OCI-LY7 (cell line): ENCODE measurements at regions not wholly inside any gene's neighbourhood (a gene's known extent, or its start where the extent isn't known, plus 50 kb on each side); places are given as distances from the start of the nearest gene placed in this dataset.

Source experiments
- BruUV-seq: library from RNA; stranded (reverse); fragments of 400-500 nt; replicated peaks from 2 replicates; lab custom pipeline; 2021; lab: Mats Ljungman, UMichigan
- CTCF ChIA-PET: fragments of 300-600 bp; sonication (Branson Sonifier 250); formaldehyde crosslinking; loops from one replicate; lab custom pipeline; 2022; ENCODE audit warnings: antibody characterized with exemption; ENCODE audit not compliant: unreplicated experiment; lab: Charles Lee
- POLR2A ChIA-PET: fragments of 300-600 bp; sonication (Branson Sonifier 250); formaldehyde crosslinking; loops from one replicate; lab custom pipeline; 2022; ENCODE audit warnings: antibody characterized with exemption; lab: Charles Lee
- DNase-seq: peaks from one replicate; pipeline ENCODE4 v3.0.0-alpha.2; 2015; ENCODE audit warnings: low spot score
- H2AFZ ChIP-seq: fragments of 200-600 bp; sonication (generic), shearing (Covaris generic); 2 replicates; pipeline ENCODE4 v1.6.1; 2014; ENCODE audit warnings: mild to moderate bottlenecking, antibody characterized with exemption, low read length, moderate library complexity
- H3K27ac ChIP-seq: fragments of 200-600 bp; sonication (generic); 2 replicates; pipeline ENCODE4 v1.5.1; 2014; ENCODE audit warnings: mixed run types, low read depth, mild to moderate bottlenecking, moderate library complexity, low read length, inconsistent platforms; ENCODE audit not compliant: poor library complexity, severe bottlenecking
- H3K36me3 ChIP-seq: fragments of 200-600 bp; sonication (generic); 2 replicates; pipeline ENCODE4 v1.6.1; 2014; ENCODE audit warnings: mild to moderate bottlenecking, antibody characterized with exemption, low read length, moderate library complexity, mixed read lengths; ENCODE audit not compliant: insufficient read depth
- H3K4me1 ChIP-seq: fragments of 200-600 bp; sonication (generic); 2 replicates; pipeline ENCODE4 v1.5.1; 2014; ENCODE audit warnings: mild to moderate bottlenecking, low read length; ENCODE audit not compliant: insufficient read depth, poor library complexity, severe bottlenecking
- H3K4me2 ChIP-seq: fragments of 200-600 bp; sonication (generic); 2 replicates; pipeline ENCODE4 v1.6.1; 2014; ENCODE audit warnings: mild to moderate bottlenecking, low read length
- H3K4me3 ChIP-seq: fragments of 200-600 bp; sonication (generic); 2 replicates; pipeline ENCODE4 v1.5.1; 2014; ENCODE audit warnings: mild to moderate bottlenecking, low read depth, low read length; ENCODE audit not compliant: poor library complexity, severe bottlenecking
- H3K79me2 ChIP-seq: fragments of 200-600 bp; sonication (generic); 2 replicates; pipeline ENCODE4 v1.6.1; 2016; ENCODE audit warnings: low read depth, mild to moderate bottlenecking, low read length, moderate library complexity, mixed read lengths; ENCODE audit not compliant: insufficient read depth
- H3K9me2 ChIP-seq: fragments of 200-600 bp; sonication (generic); 2 replicates; pipeline ENCODE4 v1.6.1; 2016; ENCODE audit warnings: mild to moderate bottlenecking, low read length, mixed read lengths; ENCODE audit not compliant: insufficient read depth
- H3K9me3 ChIP-seq: fragments of 200-600 bp; sonication (generic); 2 replicates; pipeline ENCODE4 v1.6.1; 2014; ENCODE audit warnings: mild to moderate bottlenecking, mixed run types, low read length, mixed read lengths
- H4K20me1 ChIP-seq: fragments of 200-600 bp; sonication (generic); 2 replicates; pipeline ENCODE4 v1.6.1; 2014; ENCODE audit warnings: mild to moderate bottlenecking, antibody characterized with exemption, low read length, moderate library complexity, mixed read lengths; ENCODE audit not compliant: insufficient read depth
- EZH2phosphoT487 ChIP-seq: fragments of 200-600 bp; sonication (generic); IDR thresholded peaks from 2 replicates; pipeline ENCODE4 v1.6.1; 2018; ENCODE audit warnings: low read depth, borderline replicate concordance, mild to moderate bottlenecking, mixed run types, antibody characterized with exemption, low read length, moderate library complexity, mixed read lengths
- intact Hi-C: fragments of 100-400 bp; cut with micrococcal nuclease; formaldehyde crosslinking; loops from one replicate; pipeline ENCODE4 v1.10.0; 2022; ENCODE audit not compliant: unreplicated experiment
- TF ChIP-seq, protein P1 (sequence below): fragments of 200-600 bp; sonication (generic); conservative IDR thresholded peaks from 2 replicates; pipeline ENCODE4 v1.5.1; 2014; ENCODE audit warnings: mild to moderate bottlenecking, antibody characterized with exemption, low read length, moderate library complexity, mixed read lengths

DNA sequence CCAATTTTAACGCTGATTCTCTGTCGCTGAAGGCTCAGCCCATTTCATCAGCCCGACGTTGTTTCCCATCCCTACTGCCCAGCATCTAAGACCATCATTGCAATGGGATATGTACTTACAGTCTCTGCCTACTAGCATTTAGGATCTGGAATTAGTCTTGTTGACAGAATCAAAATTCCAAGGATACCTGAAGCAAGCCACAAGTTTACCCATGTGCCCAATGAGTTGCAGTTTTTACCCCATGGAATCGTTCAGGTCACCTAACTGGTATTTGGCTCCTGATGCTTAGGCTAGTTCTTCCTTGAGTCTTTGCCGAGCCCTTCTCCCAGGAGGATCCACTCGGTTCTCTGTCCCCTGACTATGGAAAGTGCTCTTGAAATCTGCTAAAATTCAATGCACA is 276.8 kb downstream of the DNAJB9 start:
- Histone ChIP-seq H3K4me1 (no peaks in the 10 kb centered on the region), H3K36me3 (no peaks in the 10 kb centered on the region), H3K9me2 (no peaks in the 10 kb centered on the region), H2AFZ (no peak overlapping the region), H3K4me2 (no peak overlapping the region), H3K4me3 (no peak overlapping the region), H3K9me3 (no peaks in the 10 kb centered on the region), H3K27ac (no peak overlapping the region), H4K20me1 (no peaks in the 10 kb centered on the region), H3K79me2 (no peaks in the 10 kb centered on the region)
- BruUV-seq: no TSS peak
- ChIA-PET POLR2A (interaction anchor here (0.7 kb wide), 1 partner anchor 716 kb away, joined by 3 read pairs; no protein-coding TSS in a partner anchor), CTCF (no interaction called here)
- intact Hi-C loops: no loop called here
- no peak for DNase-seq
- TF ChIP-seq, protein P1, sequence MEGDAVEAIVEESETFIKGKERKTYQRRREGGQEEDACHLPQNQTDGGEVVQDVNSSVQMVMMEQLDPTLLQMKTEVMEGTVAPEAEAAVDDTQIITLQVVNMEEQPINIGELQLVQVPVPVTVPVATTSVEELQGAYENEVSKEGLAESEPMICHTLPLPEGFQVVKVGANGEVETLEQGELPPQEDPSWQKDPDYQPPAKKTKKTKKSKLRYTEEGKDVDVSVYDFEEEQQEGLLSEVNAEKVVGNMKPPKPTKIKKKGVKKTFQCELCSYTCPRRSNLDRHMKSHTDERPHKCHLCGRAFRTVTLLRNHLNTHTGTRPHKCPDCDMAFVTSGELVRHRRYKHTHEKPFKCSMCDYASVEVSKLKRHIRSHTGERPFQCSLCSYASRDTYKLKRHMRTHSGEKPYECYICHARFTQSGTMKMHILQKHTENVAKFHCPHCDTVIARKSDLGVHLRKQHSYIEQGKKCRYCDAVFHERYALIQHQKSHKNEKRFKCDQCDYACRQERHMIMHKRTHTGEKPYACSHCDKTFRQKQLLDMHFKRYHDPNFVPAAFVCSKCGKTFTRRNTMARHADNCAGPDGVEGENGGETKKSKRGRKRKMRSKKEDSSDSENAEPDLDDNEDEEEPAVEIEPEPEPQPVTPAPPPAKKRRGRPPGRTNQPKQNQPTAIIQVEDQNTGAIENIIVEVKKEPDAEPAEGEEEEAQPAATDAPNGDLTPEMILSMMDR: no peak
- TF ChIP-seq EZH2phosphoT487: no peak

DNA sequence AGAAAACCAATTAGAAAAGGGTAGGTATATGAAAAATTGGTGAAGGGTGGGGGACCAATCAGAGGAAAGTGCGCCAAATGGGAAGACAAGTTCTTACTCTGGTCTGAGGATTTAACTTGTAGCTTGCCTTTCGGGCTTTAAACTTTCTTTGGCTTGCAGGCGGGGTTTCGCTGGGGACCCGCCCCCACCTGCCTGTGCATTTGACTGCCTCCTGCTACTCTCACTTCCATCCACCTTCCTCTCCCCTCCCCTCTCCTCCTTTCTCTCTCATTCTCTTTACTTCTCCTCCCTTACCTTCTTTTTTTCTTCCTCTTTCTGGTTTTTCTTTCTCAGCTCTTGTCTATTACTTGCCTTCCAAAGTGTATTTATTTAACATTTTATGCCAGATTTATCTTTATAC is 278.8 kb downstream of the DNAJB9 start:
- Histone ChIP-seq H3K4me1 (no peaks in the 10 kb centered on the region), H3K9me2 (no peaks in the 10 kb centered on the region), H3K9me3 (no peaks in the 10 kb centered on the region), H2AFZ (no peak overlapping the region), H3K4me2 (no peak overlapping the region), H4K20me1 (no peaks in the 10 kb centered on the region), H3K36me3 (no peaks in the 10 kb centered on the region), H3K27ac (no peak overlapping the region), H3K4me3 (no peak overlapping the region), H3K79me2 (no peaks in the 10 kb centered on the region)
- TF ChIP-seq, protein P1: no peak
- no peak for TF ChIP-seq EZH2phosphoT487
- intact Hi-C loops: no loop called here
- no TSS peak for BruUV-seq
- ChIA-PET POLR2A (interaction anchor here (0.8 kb wide), 1 partner anchor 166 kb away, joined by 4 read pairs; no protein-coding TSS in a partner anchor), CTCF (no interaction called here)
- DNase-seq: no peak

DNA sequence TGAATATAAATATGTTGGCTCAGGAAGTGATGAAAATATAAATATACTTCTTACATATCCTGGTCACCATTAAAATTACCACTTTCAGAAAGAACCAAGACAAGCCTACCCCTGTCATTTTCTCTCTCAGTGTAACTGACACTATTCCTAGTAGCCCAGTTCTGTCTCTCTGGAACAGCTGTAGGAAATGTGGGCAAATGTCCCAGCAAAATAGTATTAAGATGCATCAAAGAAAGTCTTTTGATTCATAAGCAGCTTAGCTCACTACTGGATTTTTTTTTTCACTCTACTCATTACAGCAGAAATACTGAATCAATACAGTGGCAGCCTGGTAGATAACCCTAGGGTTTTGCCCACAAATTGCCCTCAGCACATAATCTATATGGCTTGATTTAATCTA is 290.9 kb downstream of the DNAJB9 start:
- H3K36me3 ChIP-seq: no peaks in the 10 kb centered on the region
- H3K79me2 ChIP-seq: no peaks in the 10 kb centered on the region
- H3K9me2 ChIP-seq: no peaks in the 10 kb centered on the region
- no TSS peak for BruUV-seq
- H3K4me3 ChIP-seq: no peak overlapping the region
- ChIA-PET POLR2A (no interaction called here), CTCF (no interaction called here)
- no peak overlapping the region for H2AFZ ChIP-seq
- no peak for DNase-seq
- H3K4me2 ChIP-seq: no peak overlapping the region
- no peaks in the 10 kb centered on the region for H4K20me1 ChIP-seq
- no peak overlapping the region for H3K27ac ChIP-seq
- TF ChIP-seq, protein P1: no peak
- no peak for TF ChIP-seq EZH2phosphoT487
- H3K4me1 ChIP-seq: no peaks in the 10 kb centered on the region
- no peaks in the 10 kb centered on the region for H3K9me3 ChIP-seq
- intact Hi-C loops: no loop called here
